SHP77 (cell line): ENCODE measurements at regions not wholly inside any gene's neighbourhood (a gene's known extent, or its start where the extent isn't known, plus 50 kb on each side); places are given as distances from the start of the nearest gene placed in this dataset.
"Not testable (repeated sequence)": the region's sequence is repeated elsewhere in the genome, so short reads cannot be mapped to it uniquely, and the experiment has no call there.

ENCODE experiments used
- DNase-seq, 2 experiments: peaks; one replicate each; lab custom pipeline; 2025; lab: John Stamatoyannopoulos, UW

- DNase-seq, result no peak
These were observed 66.9 kb downstream of the FOXL3 start for GRCh38 chr7:356691-357462.

- DNase-seq, result no peak
These were observed 67.7 kb downstream of the FOXL3 start for GRCh38 chr7:357531-358209.

GRCh38 chr7:358352-358751, 68.4 kb downstream of the FOXL3 start:
- no peak for DNase-seq

- DNase-seq, result no peak
These were observed 69.3 kb downstream of the FOXL3 start for GRCh38 chr7:359226-359765.

- no peak for DNase-seq
These were observed 69.9 kb downstream of the FOXL3 start for GRCh38 chr7:359766-360361.

- DNase-seq, result no peak
These were observed 70.6 kb downstream of the FOXL3 start for GRCh38 chr7:360454-361100.

GRCh38 chr7:361182-361581, 71.2 kb downstream of the FOXL3 start:
- DNase-seq, result not testable (repeated sequence)

GRCh38 chr7:361680-362401, 71.9 kb downstream of the FOXL3 start:
- DNase-seq, result no peak

- no peak for DNase-seq
These were observed 72.6 kb downstream of the FOXL3 start for GRCh38 chr7:362402-363096.

GRCh38 chr7:363626-364025, 73.7 kb downstream of the FOXL3 start:
- DNase-seq, result no peak

GRCh38 chr7:364536-364935, 74.6 kb downstream of the FOXL3 start:
- DNase-seq, result no peak

GRCh38 chr7:365593-365992, 75.6 kb downstream of the FOXL3 start:
- no peak for DNase-seq

- no peak for DNase-seq
These were observed 76.3 kb downstream of the FOXL3 start for GRCh38 chr7:366161-366803.

- no peak for DNase-seq
These were observed 77.5 kb downstream of the FOXL3 start for GRCh38 chr7:367351-367901.

GRCh38 chr7:368651-369475, 78.9 kb downstream of the FOXL3 start:
- DNase-seq, result no peak

- no peak for DNase-seq
These were observed 79.7 kb downstream of the FOXL3 start for GRCh38 chr7:369476-370258.

- DNase-seq, result no peak
These were observed 80.3 kb downstream of the FOXL3 start for GRCh38 chr7:370259-370625.

GRCh38 chr7:370775-371118, 80.8 kb downstream of the FOXL3 start:
- DNase-seq, result no peak
